Psoas muscle (tissue), 7 donors: ENCODE measurements at regions not wholly inside any gene's neighbourhood (a gene's known extent, or its start where the extent isn't known, plus 50 kb on each side); places are given as distances from the start of the nearest gene placed in this dataset.

ENCODE experiments used
- ATAC-seq, 4 donors: fragments of 200-7000 bp; cut with Tn5 transposase; one replicate each; pipeline ENCODE4 v1.9.1; 2020; ENCODE audit warnings: moderate library complexity in 3 of 4, mild to moderate bottlenecking in 2 of 4
- DNase-seq, 2 donors: peaks; one replicate each; pipeline ENCODE4 v3.0.0-alpha.2; 2020
- H3K27ac ChIP-seq: fragments of 200-600 bp; one replicate; pipeline ENCODE4 v1.8.0; 2022
- H3K27me3 ChIP-seq, 3 donors: fragments of 200-600 bp in 1 of 3; one replicate each; pipeline versions ENCODE4 v1.6.1 to v1.8.0; 2013 to 2022; ENCODE audit warnings: low read length in 2 of 3, mild to moderate bottlenecking in 2 of 3, moderate library complexity in 1 of 3; ENCODE audit not compliant: insufficient read depth in 3 of 3
- H3K36me3 ChIP-seq, 2 donors: fragments of 200-600 bp in 1 of 2; one replicate each; pipeline versions ENCODE4 v1.6.1 to v1.8.0; 2013 to 2022; ENCODE audit warnings: low read depth in 1 of 2, mild to moderate bottlenecking in 1 of 2, moderate library complexity in 1 of 2; ENCODE audit not compliant: insufficient read depth in 1 of 2
- H3K4me1 ChIP-seq: fragments of 200-600 bp; one replicate; pipeline ENCODE4 v1.8.0; 2022
- H3K4me3 ChIP-seq: fragments of 200-600 bp; one replicate; pipeline ENCODE4 v1.8.0; 2022; ENCODE audit warnings: mild to moderate bottlenecking
- H3K9me3 ChIP-seq: fragments of 200-600 bp; one replicate; pipeline ENCODE4 v1.8.0; 2022
- CTCF ChIP-seq: fragments of 200-600 bp; IDR thresholded peaks from one replicate; pipeline ENCODE4 v1.8.0; 2022; ENCODE audit warnings: antibody characterized with exemption
- WGBS, 3 donors: extraction: QIAGEN DNeasy Blood & Tissue Kit; methylation state at CpG; one replicate each; pipeline versions ENCODE4 v1.1.6 to v1.1.7; 2013; 5-methylcytosine and 5-hydroxymethylcytosine counted together
- intact Hi-C, 2 donors: fragments of 100-400 bp; cut with DNase I; formaldehyde crosslinking; loops; one replicate each; pipeline versions ENCODE4 v1.11.0 to v1.14.2; 2022
- donor health status: healthy with polysubstance abuse.
- donor health status: DM: no; HTN: no; CAD: no; lungs with moderate emphysema.
- donor health status: Bipolar disorder and iron deficiency.
- donor health status: healthy.
- donor health status: DM: yes; HTN: yes; CAD: no.
- donor health status: DM: no; HTN: no; CAD: no.
- donor health status: DM: yes; HTN: yes; CAD: no.

DNA sequence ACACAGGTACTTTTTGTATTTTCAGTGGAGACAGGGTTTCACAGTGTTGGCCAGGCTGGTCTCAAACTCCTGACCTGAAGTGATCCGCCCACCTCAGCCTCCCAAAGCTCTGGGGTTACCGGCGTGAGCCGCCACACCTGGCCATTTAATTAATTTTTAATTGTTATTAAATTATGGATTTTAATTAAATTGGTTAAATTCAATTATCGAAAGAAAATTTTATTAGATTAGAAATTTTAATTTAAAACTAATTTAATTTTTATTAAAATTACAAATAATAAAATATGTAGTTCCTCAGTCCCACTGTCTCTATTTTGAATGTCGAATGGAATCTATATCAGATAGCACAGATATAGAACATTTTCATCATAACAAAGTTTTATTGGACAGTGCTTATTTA lies 416.5 kb downstream of the GABRG2 start:
- DNase-seq (no peak), ATAC-seq (no peak)
- no peak for TF ChIP-seq CTCF
- H3K27me3 ChIP-seq: no peaks in the 10 kb centered on the region
- H3K4me1 ChIP-seq: no peaks in the 10 kb centered on the region
- no peaks in the 10 kb centered on the region for H3K36me3 ChIP-seq
- H3K9me3 ChIP-seq: no peaks in the 10 kb centered on the region
- 89 to 96% (median 95%) methylated on average over 6 of the region's 6 CpGs for WGBS, 3 donors
- H3K4me3 ChIP-seq: no peak overlapping the region
- H3K27ac ChIP-seq: no peak overlapping the region
- intact Hi-C loops: no loop called here

- no peaks in the 10 kb centered on the region for H3K36me3 ChIP-seq
- no peak overlapping the region for H3K27ac ChIP-seq
- H3K27me3 ChIP-seq: no peaks in the 10 kb centered on the region
- H3K4me3 ChIP-seq: no peak overlapping the region
- no peaks in the 10 kb centered on the region for H3K4me1 ChIP-seq
- 73 to 78% (median 76%) methylated on average over 5 of the region's 5 CpGs for WGBS, 3 donors
- no peak for TF ChIP-seq CTCF
- intact Hi-C loops: no loop called here
- DNase-seq (no peak), ATAC-seq (no peak)
- no peaks in the 10 kb centered on the region for H3K9me3 ChIP-seq
These were observed 417.4 kb downstream of the GABRG2 start for GRCh38 chr5:162484986-162485385.

- DNase-seq (no peak), ATAC-seq (no peak)
- intact Hi-C loops: no loop called here
- H3K27me3 ChIP-seq: no peaks in the 10 kb centered on the region
- 52 to 55% (median 54%) methylated on average over 8 of the region's 8 CpGs for WGBS, 3 donors
- no peak overlapping the region for H3K4me3 ChIP-seq
- no peak overlapping the region for H3K27ac ChIP-seq
- H3K36me3 ChIP-seq: no peaks in the 10 kb centered on the region
- H3K9me3 ChIP-seq: no peaks in the 10 kb centered on the region
- no peaks in the 10 kb centered on the region for H3K4me1 ChIP-seq
- no peak for TF ChIP-seq CTCF
These were observed 418.2 kb downstream of the GABRG2 start for GRCh38 chr5:162485666-162486292.

- ATAC-seq (no peak), DNase-seq (no peak)
- no peak for TF ChIP-seq CTCF
- WGBS, 3 donors: 70 to 76% (median 71%) methylated on average over 7 of the region's 7 CpGs
- H3K4me3 ChIP-seq: no peak overlapping the region
- no peaks in the 10 kb centered on the region for H3K36me3 ChIP-seq
- H3K27me3 ChIP-seq: no peaks in the 10 kb centered on the region
- intact Hi-C loops: no loop called here
- no peak overlapping the region for H3K27ac ChIP-seq
- H3K4me1 ChIP-seq: no peaks in the 10 kb centered on the region
- H3K9me3 ChIP-seq: no peaks in the 10 kb centered on the region
These were observed 420.3 kb downstream of the GABRG2 start for GRCh38 chr5:162487528-162488525.
